HL-60 (cell line): ENCODE measurements at regions not wholly inside any gene's neighbourhood (a gene's known extent, or its start where the extent isn't known, plus 50 kb on each side); places are given as distances from the start of the nearest gene placed in this dataset.
"Not testable (repeated sequence)": the region's sequence is repeated elsewhere in the genome, so short reads cannot be mapped to it uniquely, and the experiment has no call there.

Experiments used
- GABPA ChIP-seq: IDR thresholded peaks from 2 replicates; pipeline ENCODE4 v1.6.1; 2012; ENCODE audit warnings: low read depth
- POLR2AphosphoS5 ChIP-seq: IDR thresholded peaks from 2 replicates; pipeline ENCODE4 v1.6.1; 2012; ENCODE audit warnings: low read depth
- SPI1 ChIP-seq: IDR thresholded peaks from 2 replicates; pipeline ENCODE4 v1.6.1; 2012; ENCODE audit warnings: low read depth, mild to moderate bottlenecking, borderline replicate concordance
- TF ChIP-seq, protein P1 (sequence below): IDR thresholded peaks from one replicate; pipeline ENCODE4 v1.5.1; 2011; ENCODE audit warnings: low read length, control low read depth, inconsistent platforms; ENCODE audit not compliant: insufficient read depth
- TF ChIP-seq, protein P2 (sequence below): IDR thresholded peaks from 2 replicates; pipeline ENCODE4 v1.6.1; 2012; ENCODE audit warnings: low read depth; ENCODE audit not compliant: insufficient replicate concordance

DNA sequence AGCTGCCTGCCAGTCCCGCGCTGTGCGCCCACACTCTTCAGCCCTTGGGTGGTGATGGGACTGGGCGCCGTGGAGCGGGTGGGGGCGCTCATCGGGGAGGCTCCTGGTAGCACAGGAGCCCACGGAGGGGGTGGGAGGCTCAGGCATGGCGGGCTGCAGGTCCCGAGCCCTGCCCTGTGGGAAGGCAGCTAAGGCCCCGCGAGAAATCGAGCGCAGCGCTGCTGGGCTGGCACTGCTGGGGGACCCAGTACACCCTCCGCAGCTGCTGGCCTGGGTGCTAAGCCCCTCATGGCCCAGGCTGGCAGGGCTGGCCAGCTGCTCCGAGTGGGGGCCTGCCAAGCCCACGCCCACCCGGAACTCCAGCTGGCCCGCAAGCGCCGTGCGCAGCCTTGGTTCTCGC is 403.7 kb upstream of the NUDT12 start:
- TF ChIP-seq, protein P1, sequence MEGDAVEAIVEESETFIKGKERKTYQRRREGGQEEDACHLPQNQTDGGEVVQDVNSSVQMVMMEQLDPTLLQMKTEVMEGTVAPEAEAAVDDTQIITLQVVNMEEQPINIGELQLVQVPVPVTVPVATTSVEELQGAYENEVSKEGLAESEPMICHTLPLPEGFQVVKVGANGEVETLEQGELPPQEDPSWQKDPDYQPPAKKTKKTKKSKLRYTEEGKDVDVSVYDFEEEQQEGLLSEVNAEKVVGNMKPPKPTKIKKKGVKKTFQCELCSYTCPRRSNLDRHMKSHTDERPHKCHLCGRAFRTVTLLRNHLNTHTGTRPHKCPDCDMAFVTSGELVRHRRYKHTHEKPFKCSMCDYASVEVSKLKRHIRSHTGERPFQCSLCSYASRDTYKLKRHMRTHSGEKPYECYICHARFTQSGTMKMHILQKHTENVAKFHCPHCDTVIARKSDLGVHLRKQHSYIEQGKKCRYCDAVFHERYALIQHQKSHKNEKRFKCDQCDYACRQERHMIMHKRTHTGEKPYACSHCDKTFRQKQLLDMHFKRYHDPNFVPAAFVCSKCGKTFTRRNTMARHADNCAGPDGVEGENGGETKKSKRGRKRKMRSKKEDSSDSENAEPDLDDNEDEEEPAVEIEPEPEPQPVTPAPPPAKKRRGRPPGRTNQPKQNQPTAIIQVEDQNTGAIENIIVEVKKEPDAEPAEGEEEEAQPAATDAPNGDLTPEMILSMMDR: not testable (repeated sequence)
- TF ChIP-seq, protein P2, sequence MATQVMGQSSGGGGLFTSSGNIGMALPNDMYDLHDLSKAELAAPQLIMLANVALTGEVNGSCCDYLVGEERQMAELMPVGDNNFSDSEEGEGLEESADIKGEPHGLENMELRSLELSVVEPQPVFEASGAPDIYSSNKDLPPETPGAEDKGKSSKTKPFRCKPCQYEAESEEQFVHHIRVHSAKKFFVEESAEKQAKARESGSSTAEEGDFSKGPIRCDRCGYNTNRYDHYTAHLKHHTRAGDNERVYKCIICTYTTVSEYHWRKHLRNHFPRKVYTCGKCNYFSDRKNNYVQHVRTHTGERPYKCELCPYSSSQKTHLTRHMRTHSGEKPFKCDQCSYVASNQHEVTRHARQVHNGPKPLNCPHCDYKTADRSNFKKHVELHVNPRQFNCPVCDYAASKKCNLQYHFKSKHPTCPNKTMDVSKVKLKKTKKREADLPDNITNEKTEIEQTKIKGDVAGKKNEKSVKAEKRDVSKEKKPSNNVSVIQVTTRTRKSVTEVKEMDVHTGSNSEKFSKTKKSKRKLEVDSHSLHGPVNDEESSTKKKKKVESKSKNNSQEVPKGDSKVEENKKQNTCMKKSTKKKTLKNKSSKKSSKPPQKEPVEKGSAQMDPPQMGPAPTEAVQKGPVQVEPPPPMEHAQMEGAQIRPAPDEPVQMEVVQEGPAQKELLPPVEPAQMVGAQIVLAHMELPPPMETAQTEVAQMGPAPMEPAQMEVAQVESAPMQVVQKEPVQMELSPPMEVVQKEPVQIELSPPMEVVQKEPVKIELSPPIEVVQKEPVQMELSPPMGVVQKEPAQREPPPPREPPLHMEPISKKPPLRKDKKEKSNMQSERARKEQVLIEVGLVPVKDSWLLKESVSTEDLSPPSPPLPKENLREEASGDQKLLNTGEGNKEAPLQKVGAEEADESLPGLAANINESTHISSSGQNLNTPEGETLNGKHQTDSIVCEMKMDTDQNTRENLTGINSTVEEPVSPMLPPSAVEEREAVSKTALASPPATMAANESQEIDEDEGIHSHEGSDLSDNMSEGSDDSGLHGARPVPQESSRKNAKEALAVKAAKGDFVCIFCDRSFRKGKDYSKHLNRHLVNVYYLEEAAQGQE: not testable (repeated sequence)
- TF ChIP-seq POLR2AphosphoS5, GABPA, SPI1: not testable (repeated sequence)
